AG09309 (cell line): ENCODE measurements at regions not wholly inside any gene's neighbourhood (a gene's known extent, or its start where the extent isn't known, plus 50 kb on each side); places are given as distances from the start of the nearest gene placed in this dataset.

Experiments
- DNase-seq: peaks from one replicate; pipeline ENCODE4 v3.0.0-alpha.2; 2010; ENCODE audit warnings: low read depth
- H3K4me3 ChIP-seq: 2 replicates; pipeline ENCODE4 v1.5.1; 2011; ENCODE audit warnings: mild to moderate bottlenecking, low read depth, low read length, moderate library complexity; ENCODE audit not compliant: control insufficient read depth
- CTCF ChIP-seq: IDR thresholded peaks from 2 replicates; pipeline ENCODE4 v1.5.1; 2011; ENCODE audit warnings: mild to moderate bottlenecking, low read depth, low read length, inconsistent platforms; ENCODE audit not compliant: insufficient read depth, control insufficient read depth; ENCODE audit errors: missing control alignments

GRCh38 chr5:103907001-103907400, 344.4 kb upstream of the NUDT12 start:
- H3K4me3 ChIP-seq, result no peak overlapping the region
- no peak for TF ChIP-seq CTCF
- DNase-seq, result no peak

GRCh38 chr5:103904651-103905050, 342.1 kb upstream of the NUDT12 start:
- no peak overlapping the region for H3K4me3 ChIP-seq
- TF ChIP-seq CTCF, result no peak
- no peak for DNase-seq

GRCh38 chr5:103902893-103903292, 340.3 kb upstream of the NUDT12 start:
- TF ChIP-seq CTCF, result no peak
- DNase-seq, result no peak
- H3K4me3 ChIP-seq, result no peak overlapping the region

- H3K4me3 ChIP-seq, result no peak overlapping the region
- DNase-seq, result no peak
- TF ChIP-seq CTCF, result no peak
Observed at GRCh38 chr5:103901885-103902284, 339.3 kb upstream of the NUDT12 start.

GRCh38 chr5:103896593-103896992, 334.0 kb upstream of the NUDT12 start:
- no peak for DNase-seq
- H3K4me3 ChIP-seq, result no peak overlapping the region
- no peak for TF ChIP-seq CTCF

- no peak for DNase-seq
- no peak for TF ChIP-seq CTCF
- H3K4me3 ChIP-seq, result no peak overlapping the region
Observed at GRCh38 chr5:103895738-103896137, 333.1 kb upstream of the NUDT12 start.

- H3K4me3 ChIP-seq, result no peak overlapping the region
- no peak for TF ChIP-seq CTCF
- peak; percentile 21 for DNase-seq
Observed at GRCh38 chr5:103894882-103895281, 332.3 kb upstream of the NUDT12 start.
